ENCODE measurements at regions not wholly inside any gene's neighbourhood (a gene's known extent, or its start where the extent isn't known, plus 50 kb on each side); places are given as distances from the start of the nearest gene placed in this dataset.

DNA sequence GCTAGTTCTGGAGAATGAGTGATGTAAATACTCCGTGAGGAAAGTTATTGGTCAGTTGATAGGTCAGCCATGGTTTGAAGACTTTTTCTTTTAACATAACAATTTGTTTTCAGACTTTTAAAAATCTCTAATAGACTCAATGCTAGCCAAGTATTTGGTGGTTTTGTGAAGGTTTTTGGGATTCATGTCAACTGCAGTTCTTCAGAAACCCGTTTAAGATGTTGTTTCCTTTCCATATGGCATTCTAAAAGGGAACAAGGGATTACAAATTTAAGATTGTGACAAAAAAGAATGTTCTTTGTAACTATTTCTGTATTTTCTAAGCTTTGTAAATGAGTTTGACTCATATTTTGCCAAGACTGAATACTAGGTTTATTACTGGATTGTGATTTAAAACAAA lies 281.7 kb upstream of the COL8A1 start:
- TF ChIP-seq EZH2 (IDR thresholded peaks at IDR 0.05; ENCODE audit: borderline replicate concordance, control insufficient read depth, low read depth, low read length) (no peak), POLR2A (IDR thresholded peaks at IDR 0.05; ENCODE audit: low read depth, low read length) (no peak), GABPA (IDR thresholded peaks at IDR 0.05; ENCODE audit: low read depth) (no peak), ZZZ3 (IDR thresholded peaks at IDR 0.05; ENCODE audit: control insufficient read depth, insufficient read length, low read depth) (no peak)
- TF ChIP-seq, protein P1, sequence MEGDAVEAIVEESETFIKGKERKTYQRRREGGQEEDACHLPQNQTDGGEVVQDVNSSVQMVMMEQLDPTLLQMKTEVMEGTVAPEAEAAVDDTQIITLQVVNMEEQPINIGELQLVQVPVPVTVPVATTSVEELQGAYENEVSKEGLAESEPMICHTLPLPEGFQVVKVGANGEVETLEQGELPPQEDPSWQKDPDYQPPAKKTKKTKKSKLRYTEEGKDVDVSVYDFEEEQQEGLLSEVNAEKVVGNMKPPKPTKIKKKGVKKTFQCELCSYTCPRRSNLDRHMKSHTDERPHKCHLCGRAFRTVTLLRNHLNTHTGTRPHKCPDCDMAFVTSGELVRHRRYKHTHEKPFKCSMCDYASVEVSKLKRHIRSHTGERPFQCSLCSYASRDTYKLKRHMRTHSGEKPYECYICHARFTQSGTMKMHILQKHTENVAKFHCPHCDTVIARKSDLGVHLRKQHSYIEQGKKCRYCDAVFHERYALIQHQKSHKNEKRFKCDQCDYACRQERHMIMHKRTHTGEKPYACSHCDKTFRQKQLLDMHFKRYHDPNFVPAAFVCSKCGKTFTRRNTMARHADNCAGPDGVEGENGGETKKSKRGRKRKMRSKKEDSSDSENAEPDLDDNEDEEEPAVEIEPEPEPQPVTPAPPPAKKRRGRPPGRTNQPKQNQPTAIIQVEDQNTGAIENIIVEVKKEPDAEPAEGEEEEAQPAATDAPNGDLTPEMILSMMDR (IDR thresholded peaks at IDR 0.05 in 2 of 3, conservative IDR thresholded peaks at IDR 0.05 in 1 of 3; ENCODE audit: control insufficient read depth in 2 of 3, extremely low read depth in 1 of 3, insufficient read depth in 1 of 3, low read depth in 3 of 3, low read length in 3 of 3) = no peak
